ENCODE measurements at regions not wholly inside any gene's neighbourhood (a gene's known extent, or its start where the extent isn't known, plus 50 kb on each side); places are given as distances from the start of the nearest gene placed in this dataset.
"Not testable (repeated sequence)": the region's sequence is repeated elsewhere in the genome, so short reads cannot be mapped to it uniquely, and the experiment has no call there.

DNA sequence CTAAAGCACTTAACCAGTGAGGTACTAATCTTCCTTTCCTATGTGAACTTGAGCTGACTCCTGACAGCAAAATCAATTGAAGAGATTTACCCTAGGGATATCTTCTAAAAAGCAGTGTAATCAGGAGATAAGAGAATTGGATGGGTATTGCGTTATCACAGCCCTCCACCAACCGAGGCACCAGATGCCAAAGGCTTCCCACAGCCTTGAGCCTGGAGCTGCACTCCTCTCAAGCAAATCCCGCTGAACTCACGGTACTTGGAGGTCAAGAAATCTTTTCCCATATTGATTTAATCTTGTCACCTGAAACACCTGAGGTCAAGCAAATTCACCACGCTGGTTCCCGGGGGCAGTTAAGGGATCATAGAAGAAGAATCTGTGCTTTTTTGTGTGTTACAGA lies 346.8 kb downstream of the TBL1XR1 start:
- no peak for DNase-seq (ENCODE audit: low read depth, low spot score)
- no peak overlapping the region for H3K4me3 ChIP-seq (ENCODE audit: low read depth, low read length)
- no peak for TF ChIP-seq CTCF (IDR thresholded peaks at IDR 0.05; ENCODE audit: low read depth, low read length)
- in situ Hi-C loops (cut with HindIII; ENCODE audit: low sequenced_read_pairs), result no loop called here

- DNase-seq (ENCODE audit: low read depth, low spot score), result no peak
- in situ Hi-C loops (cut with HindIII; ENCODE audit: low sequenced_read_pairs), result no loop called here
- TF ChIP-seq CTCF (IDR thresholded peaks at IDR 0.05; ENCODE audit: low read depth, low read length), result no peak
- no peak overlapping the region for H3K4me3 ChIP-seq (ENCODE audit: low read depth, low read length)
Observed at GRCh38 chr3:176848431-176849214, 348.7 kb downstream of the TBL1XR1 start.

DNA sequence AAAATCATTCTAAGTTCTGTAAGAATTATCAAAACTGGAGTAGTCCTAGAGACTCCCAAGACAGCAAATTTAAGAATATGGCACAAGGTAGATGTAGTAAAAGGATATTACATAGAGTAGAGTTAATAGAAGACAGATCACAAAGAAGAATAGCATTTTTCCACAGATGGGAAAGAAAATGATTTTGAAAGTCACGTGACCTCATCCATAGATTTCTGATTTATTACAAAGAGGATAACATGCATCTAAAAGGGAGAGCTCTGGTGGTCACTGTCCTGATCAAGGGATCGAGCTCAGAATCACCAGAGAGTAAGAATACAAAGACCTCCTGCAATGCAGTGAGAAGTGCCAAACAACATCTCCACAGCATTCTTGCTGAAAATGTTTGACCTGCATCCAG lies 354.4 kb downstream of the TBL1XR1 start:
- in situ Hi-C loops (cut with HindIII; ENCODE audit: low sequenced_read_pairs), result no loop called here
- no peak overlapping the region for H3K4me3 ChIP-seq (ENCODE audit: low read depth, low read length)
- no peak for TF ChIP-seq CTCF (IDR thresholded peaks at IDR 0.05; ENCODE audit: low read depth, low read length)
- no peak for DNase-seq (ENCODE audit: low read depth, low spot score)

DNA sequence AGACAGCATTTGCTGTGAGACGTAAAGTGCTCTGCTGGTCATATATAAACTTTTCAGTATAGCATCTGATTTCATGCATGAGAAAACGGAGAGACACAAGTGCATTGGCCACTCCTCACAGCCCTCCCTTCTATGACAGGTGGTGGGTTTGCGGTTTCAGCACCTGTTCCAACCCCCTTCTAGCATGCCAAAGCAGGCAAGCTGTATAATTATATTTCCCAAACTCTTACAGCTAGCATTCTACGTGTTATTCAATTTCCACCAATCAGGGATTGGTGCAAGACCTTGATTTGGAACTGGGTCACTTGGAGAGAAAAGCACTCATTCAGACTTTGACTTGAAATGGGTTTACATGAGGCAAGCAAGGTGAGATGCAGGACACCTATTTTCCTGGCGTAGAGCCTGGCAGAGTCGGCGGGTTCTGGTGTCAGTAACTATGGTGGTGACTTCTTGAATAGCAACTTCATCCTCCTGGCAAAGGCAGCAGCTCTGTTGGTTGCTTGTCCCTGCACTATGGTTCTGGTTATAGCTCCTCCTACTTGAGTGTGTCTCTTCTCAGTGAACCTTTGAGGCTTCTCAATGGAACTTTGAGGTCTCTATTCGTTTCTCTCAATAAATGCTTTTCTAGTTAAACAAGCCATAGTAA lies 356.5 kb downstream of the TBL1XR1 start:
- in situ Hi-C loops (cut with HindIII; ENCODE audit: low sequenced_read_pairs), result no loop called here
- H3K4me3 ChIP-seq (ENCODE audit: low read depth, low read length), result no peak overlapping the region
- DNase-seq (ENCODE audit: low read depth, low spot score), result no peak
- no peak for TF ChIP-seq CTCF (IDR thresholded peaks at IDR 0.05; ENCODE audit: low read depth, low read length)

DNA sequence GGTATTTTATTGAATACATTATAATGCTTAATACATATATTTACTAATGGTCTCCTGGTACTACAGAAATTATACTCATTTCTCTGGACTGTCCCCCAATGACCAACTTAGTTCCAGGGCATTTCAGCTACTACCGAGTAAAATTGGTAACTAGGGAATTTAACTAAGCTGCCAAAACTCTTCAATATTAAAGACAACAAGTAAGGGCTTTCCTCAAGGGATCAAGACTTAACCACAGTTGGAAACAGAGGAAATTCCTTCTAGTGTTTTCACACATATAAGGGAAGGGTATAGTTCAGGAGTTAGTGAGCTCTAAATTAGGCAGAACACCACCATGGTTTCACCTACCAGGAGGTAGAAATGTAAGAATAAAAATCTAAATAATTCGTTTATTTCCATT lies 357.4 kb downstream of the TBL1XR1 start:
- no peak for TF ChIP-seq CTCF (IDR thresholded peaks at IDR 0.05; ENCODE audit: low read depth, low read length)
- H3K4me3 ChIP-seq (ENCODE audit: low read depth, low read length), result no peak overlapping the region
- no peak for DNase-seq (ENCODE audit: low read depth, low spot score)
- in situ Hi-C loops (cut with HindIII; ENCODE audit: low sequenced_read_pairs), result no loop called here

- TF ChIP-seq CTCF (IDR thresholded peaks at IDR 0.05; ENCODE audit: low read depth, low read length), result no peak
- in situ Hi-C loops (cut with HindIII; ENCODE audit: low sequenced_read_pairs), result no loop called here
- DNase-seq (ENCODE audit: low read depth, low spot score), result no peak
Observed at GRCh38 chr3:176839466-176839865, 357.8 kb downstream of the TBL1XR1 start.

DNA sequence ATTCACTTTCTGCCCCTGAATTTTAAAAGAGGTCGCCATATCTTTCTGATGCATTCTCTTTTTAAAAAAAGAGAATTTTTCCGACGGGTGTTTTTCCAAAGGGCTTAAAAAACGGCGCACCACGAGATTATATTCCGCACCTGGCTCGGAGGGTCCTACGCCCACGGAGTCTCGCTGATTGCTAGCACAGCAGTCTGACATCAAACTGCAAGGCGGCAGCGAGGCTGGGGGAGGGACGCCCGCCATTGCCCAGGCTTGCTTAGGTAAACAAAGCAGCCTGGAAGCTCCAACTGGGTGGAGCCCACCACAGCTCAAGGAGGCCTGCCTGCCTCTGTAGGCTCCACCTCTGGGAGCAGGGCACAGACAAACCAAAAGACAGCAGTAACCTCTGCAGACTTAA lies 370.0 kb downstream of the TBL1XR1 start:
- DNase-seq (ENCODE audit: low read depth, low spot score); in situ Hi-C loops (cut with HindIII; ENCODE audit: low sequenced_read_pairs): not testable (repeated sequence)

More at GRCh38 chr3:176839466-176839865, 357.8 kb downstream of the TBL1XR1 start:
- H3K4me3 ChIP-seq (ENCODE audit: low read depth, low read length), result no peak overlapping the region

More for the DNA sequence above, 370.0 kb downstream of the TBL1XR1 start:
- not testable (repeated sequence) for H3K4me3 ChIP-seq (ENCODE audit: low read depth, low read length)
